Parathyroid adenoma (tissue), 2 donors: ENCODE measurements at regions not wholly inside any gene's neighbourhood (a gene's known extent, or its start where the extent isn't known, plus 50 kb on each side); places are given as distances from the start of the nearest gene placed in this dataset.

Experiments used
- H2AFZ ChIP-seq: fragments of 300-600 bp; sonication (generic); one replicate; pipeline ENCODE4 v1.7.0; 2017; ENCODE audit warnings: antibody characterized with exemption, mild to moderate bottlenecking
- H3K27ac ChIP-seq: fragments of 300-600 bp; sonication (generic); one replicate; pipeline ENCODE4 v1.7.0; 2017
- H3K27me3 ChIP-seq: fragments of 300-600 bp; sonication (generic); one replicate; pipeline ENCODE4 v1.7.0; 2017; ENCODE audit warnings: low read length; ENCODE audit not compliant: control insufficient read depth, insufficient read depth
- H3K36me3 ChIP-seq: fragments of 300-600 bp; sonication (generic); one replicate; pipeline ENCODE4 v1.7.0; 2017; ENCODE audit warnings: low read length; ENCODE audit not compliant: control insufficient read depth, insufficient read depth
- H3K4me1 ChIP-seq: fragments of 300-600 bp; sonication (generic); one replicate; pipeline ENCODE4 v1.7.0; 2017; ENCODE audit warnings: control low read depth
- H3K4me2 ChIP-seq: fragments of 300-600 bp; sonication (generic); one replicate; pipeline ENCODE4 v1.7.0; 2017; ENCODE audit warnings: low read length
- H3K4me3 ChIP-seq: fragments of 300-600 bp; sonication (generic); one replicate; pipeline ENCODE4 v1.7.0; 2017; ENCODE audit warnings: low read depth, low read length
- H3K79me2 ChIP-seq: fragments of 300-600 bp; sonication (generic); one replicate; pipeline ENCODE4 v1.7.0; 2017; ENCODE audit warnings: control low read depth
- H3K9ac ChIP-seq: fragments of 300-600 bp; sonication (generic); one replicate; pipeline ENCODE4 v1.7.0; 2017; ENCODE audit warnings: mild to moderate bottlenecking
- H3K9me3 ChIP-seq: fragments of 300-600 bp; sonication (generic); one replicate; pipeline ENCODE4 v1.7.0; 2017; ENCODE audit warnings: low read length; ENCODE audit not compliant: control insufficient read depth
- TF ChIP-seq, protein P1 (sequence below): fragments of 300-600 bp; sonication (generic); IDR thresholded peaks from one replicate; pipeline ENCODE4 v1.7.0; 2017; ENCODE audit warnings: antibody characterized with exemption, mild to moderate bottlenecking
- donor health status: primary hyperparathyroidism.

DNA sequence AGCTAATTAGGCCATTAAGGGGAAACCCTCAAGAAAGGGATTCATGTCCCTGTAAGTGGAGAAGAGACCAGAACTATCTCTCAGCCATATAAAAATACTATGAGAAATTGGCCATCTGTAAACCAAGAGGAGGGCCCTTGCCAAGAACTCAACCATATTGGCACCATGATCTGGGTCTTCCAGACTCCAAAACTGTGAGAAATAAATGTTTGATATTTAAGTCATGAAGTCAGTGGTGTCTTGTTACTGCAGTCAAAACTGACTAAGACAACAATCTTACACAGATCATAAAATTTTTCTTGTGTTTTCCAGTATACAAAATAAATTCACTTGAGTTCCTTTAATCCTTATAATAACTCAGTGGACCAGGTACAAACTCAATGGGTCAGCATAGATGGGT lies 589.8 kb upstream of the CDH2 start:
- H3K27ac ChIP-seq: no peak overlapping the region
- H3K4me2 ChIP-seq: no peak overlapping the region
- no peaks in the 10 kb centered on the region for H3K27me3 ChIP-seq
- no peaks in the 10 kb centered on the region for H3K36me3 ChIP-seq
- H3K4me3 ChIP-seq: no peak overlapping the region
- no peaks in the 10 kb centered on the region for H3K9me3 ChIP-seq
- H3K4me1 ChIP-seq: no peaks in the 10 kb centered on the region
- H3K9ac ChIP-seq: no peak overlapping the region
- TF ChIP-seq, protein P1, sequence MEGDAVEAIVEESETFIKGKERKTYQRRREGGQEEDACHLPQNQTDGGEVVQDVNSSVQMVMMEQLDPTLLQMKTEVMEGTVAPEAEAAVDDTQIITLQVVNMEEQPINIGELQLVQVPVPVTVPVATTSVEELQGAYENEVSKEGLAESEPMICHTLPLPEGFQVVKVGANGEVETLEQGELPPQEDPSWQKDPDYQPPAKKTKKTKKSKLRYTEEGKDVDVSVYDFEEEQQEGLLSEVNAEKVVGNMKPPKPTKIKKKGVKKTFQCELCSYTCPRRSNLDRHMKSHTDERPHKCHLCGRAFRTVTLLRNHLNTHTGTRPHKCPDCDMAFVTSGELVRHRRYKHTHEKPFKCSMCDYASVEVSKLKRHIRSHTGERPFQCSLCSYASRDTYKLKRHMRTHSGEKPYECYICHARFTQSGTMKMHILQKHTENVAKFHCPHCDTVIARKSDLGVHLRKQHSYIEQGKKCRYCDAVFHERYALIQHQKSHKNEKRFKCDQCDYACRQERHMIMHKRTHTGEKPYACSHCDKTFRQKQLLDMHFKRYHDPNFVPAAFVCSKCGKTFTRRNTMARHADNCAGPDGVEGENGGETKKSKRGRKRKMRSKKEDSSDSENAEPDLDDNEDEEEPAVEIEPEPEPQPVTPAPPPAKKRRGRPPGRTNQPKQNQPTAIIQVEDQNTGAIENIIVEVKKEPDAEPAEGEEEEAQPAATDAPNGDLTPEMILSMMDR: no peak
- no peak overlapping the region for H2AFZ ChIP-seq
- H3K79me2 ChIP-seq: no peaks in the 10 kb centered on the region

- Histone ChIP-seq H2AFZ (no peak overlapping the region), H3K4me1 (no peaks in the 10 kb centered on the region), H3K27me3 (no peaks in the 10 kb centered on the region), H3K4me2 (no peak overlapping the region), H3K9ac (no peak overlapping the region), H3K27ac (no peak overlapping the region), H3K79me2 (no peaks in the 10 kb centered on the region), H3K4me3 (no peak overlapping the region), H3K9me3 (no peaks in the 10 kb centered on the region), H3K36me3 (no peaks in the 10 kb centered on the region)
- TF ChIP-seq, protein P1: no peak
Observed at GRCh38 chr18:28766027-28766426, 589.1 kb upstream of the CDH2 start.

- H3K4me1 ChIP-seq: no peaks in the 10 kb centered on the region
- no peak overlapping the region for H3K4me2 ChIP-seq
- TF ChIP-seq, protein P1: no peak
- no peaks in the 10 kb centered on the region for H3K36me3 ChIP-seq
- no peak overlapping the region for H3K27ac ChIP-seq
- no peaks in the 10 kb centered on the region for H3K9me3 ChIP-seq
- no peak overlapping the region for H3K9ac ChIP-seq
- H3K27me3 ChIP-seq: no peaks in the 10 kb centered on the region
- no peak overlapping the region for H2AFZ ChIP-seq
- H3K4me3 ChIP-seq: no peak overlapping the region
- no peaks in the 10 kb centered on the region for H3K79me2 ChIP-seq
Observed at GRCh38 chr18:28760299-28760698, 583.4 kb upstream of the CDH2 start.

GRCh38 chr18:28757466-28758008 lies 580.6 kb upstream of the CDH2 start:
- no peak overlapping the region for H3K9ac ChIP-seq
- no peaks in the 10 kb centered on the region for H3K9me3 ChIP-seq
- no peaks in the 10 kb centered on the region for H3K36me3 ChIP-seq
- no peak overlapping the region for H3K4me2 ChIP-seq
- no peak overlapping the region for H3K4me3 ChIP-seq
- H3K4me1 ChIP-seq: no peaks in the 10 kb centered on the region
- TF ChIP-seq, protein P1: no peak
- no peak overlapping the region for H2AFZ ChIP-seq
- no peak overlapping the region for H3K27ac ChIP-seq
- H3K27me3 ChIP-seq: no peaks in the 10 kb centered on the region
- H3K79me2 ChIP-seq: no peaks in the 10 kb centered on the region

GRCh38 chr18:28743115-28743514 lies 566.2 kb upstream of the CDH2 start:
- TF ChIP-seq, protein P1: no peak
- Histone ChIP-seq H3K4me2 (no peak overlapping the region), H3K27ac (no peak overlapping the region), H3K79me2 (no peaks in the 10 kb centered on the region), H3K4me3 (no peak overlapping the region), H3K9me3 (no peaks in the 10 kb centered on the region), H2AFZ (no peak overlapping the region), H3K4me1 (no peaks in the 10 kb centered on the region), H3K9ac (no peak overlapping the region), H3K27me3 (no peaks in the 10 kb centered on the region), H3K36me3 (no peaks in the 10 kb centered on the region)
